ENCODE measurements at regions not wholly inside any gene's neighbourhood (a gene's known extent, or its start where the extent isn't known, plus 50 kb on each side); places are given as distances from the start of the nearest gene placed in this dataset.
"Not testable (repeated sequence)": the region's sequence is repeated elsewhere in the genome, so short reads cannot be mapped to it uniquely, and the experiment has no call there.

- ATAC-seq, result no peak
Measured at GRCh38 chr3:76206346-76206745, 421.0 kb upstream of the ZNF717 start.

DNA sequence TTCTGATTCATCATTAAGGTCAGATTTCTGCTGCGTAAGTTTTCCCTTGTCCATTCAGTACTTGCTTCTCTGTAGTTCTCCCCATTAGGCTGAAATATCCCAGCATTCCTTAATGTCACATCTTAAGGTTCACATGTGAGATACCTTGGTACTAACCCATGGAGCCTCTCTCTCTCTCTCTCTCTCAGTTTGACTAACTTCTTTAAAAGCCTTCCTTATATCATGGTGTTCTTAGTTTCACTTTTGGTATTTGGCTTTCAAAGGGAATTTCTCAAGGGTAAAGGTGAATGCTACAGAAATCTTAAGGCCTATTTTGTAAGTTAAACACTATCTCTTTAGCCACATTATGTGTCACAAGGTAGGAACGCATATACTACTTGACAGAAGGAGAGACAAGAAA, 427.3 kb upstream of the ZNF717 start:
- ATAC-seq, result no peak

GRCh38 chr3:76222201-76222600, 436.9 kb upstream of the ZNF717 start:
- ATAC-seq, result no peak

DNA sequence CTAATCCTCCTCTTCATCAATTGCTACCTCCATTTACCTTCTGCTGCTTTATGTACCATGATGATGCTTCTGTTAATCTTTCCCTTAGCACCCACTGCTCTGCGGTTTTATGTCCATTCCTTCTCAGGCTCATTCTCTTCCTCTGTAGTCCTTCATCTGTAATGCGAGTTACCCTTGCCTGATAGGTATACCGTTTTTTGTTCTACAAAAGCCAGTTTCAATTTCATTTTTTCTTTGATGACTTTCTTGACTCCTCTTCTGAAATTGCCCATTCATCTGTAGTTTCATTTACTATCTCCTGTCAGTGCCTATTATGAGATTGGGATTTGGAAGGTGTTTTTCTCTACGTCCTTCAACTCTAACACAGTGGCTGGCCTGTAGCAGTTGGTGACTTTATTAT, 445.9 kb upstream of the ZNF717 start:
- no peak for ATAC-seq

GRCh38 chr3:76242886-76243753, 457.8 kb upstream of the ZNF717 start:
- ATAC-seq, result no peak

- no peak for ATAC-seq
Measured at GRCh38 chr3:76245073-76245472, 459.7 kb upstream of the ZNF717 start.

- ATAC-seq, result no peak
Measured at GRCh38 chr3:76245622-76246021, 460.3 kb upstream of the ZNF717 start.

GRCh38 chr3:76264496-76264895, 479.1 kb upstream of the ZNF717 start:
- ATAC-seq, result no peak

DNA sequence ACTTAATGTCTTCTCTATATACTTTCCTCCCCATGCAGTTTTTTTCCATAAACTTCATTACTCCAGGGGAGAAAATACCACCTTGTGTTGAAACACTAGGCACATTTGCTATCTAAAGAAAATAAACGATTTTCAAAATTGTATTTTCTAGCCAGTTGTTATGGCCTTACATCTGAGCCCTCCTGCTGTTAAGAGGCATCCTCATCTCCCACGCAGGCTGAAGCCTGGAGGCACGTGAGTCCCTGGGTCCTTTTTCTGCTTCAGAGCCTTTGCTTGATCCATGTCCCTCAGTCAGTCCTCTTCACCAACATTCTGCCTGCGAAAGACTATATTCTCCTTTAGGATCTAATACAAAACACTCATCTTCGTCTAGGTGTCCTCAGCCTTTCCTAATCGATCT, 479.6 kb upstream of the ZNF717 start:
- ATAC-seq, result no peak

- no peak for ATAC-seq
Measured at GRCh38 chr3:76266511-76266910, 481.2 kb upstream of the ZNF717 start.

DNA sequence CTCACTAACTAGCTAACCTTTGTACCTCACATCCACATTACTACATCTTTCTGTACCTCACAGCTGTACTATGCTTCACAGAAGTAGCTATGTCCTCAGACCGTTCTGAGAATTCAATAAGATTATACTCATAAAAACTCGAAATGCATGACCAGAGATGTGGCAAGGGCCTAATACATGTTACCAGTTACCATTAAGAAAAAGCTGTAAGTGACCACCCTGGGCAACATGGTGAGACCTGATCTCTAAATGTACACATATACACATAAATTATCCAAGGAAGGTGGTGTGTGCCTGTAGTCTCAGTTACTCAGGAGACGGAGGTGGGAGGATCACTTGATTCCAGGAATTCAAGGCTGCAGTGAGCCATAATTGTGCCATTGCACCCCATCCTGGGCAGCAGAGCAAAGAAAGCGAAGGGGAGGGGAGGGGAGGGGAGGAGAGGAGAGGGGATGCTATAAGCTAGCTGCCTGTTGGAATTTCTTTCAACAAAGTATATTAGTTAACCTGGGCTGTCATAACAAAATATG, 482.6 kb upstream of the ZNF717 start:
- ATAC-seq, result no peak

DNA sequence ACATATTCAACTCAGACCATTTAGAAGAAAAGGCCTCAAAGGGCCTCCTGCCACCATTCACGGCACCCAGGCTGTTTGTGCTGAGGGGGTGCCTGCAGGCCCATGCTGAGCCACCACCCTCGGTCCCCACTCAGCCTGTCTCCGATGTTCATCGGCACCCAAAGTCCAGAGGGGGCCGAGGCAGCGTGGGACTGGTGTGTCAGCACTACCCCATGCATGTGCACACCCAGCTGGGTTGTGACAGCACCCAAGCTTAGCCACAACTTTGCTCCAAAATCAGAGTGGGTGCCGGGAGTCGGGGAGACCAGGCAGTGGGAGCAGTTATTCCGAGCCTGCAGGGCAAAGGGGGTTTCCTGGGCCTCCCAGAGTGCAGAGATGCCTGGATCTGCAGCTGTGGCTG, 508.5 kb upstream of the ZNF717 start:
- no peak for ATAC-seq

- ATAC-seq, result no peak
Measured at GRCh38 chr3:76300746-76301145, 515.4 kb upstream of the ZNF717 start.

DNA sequence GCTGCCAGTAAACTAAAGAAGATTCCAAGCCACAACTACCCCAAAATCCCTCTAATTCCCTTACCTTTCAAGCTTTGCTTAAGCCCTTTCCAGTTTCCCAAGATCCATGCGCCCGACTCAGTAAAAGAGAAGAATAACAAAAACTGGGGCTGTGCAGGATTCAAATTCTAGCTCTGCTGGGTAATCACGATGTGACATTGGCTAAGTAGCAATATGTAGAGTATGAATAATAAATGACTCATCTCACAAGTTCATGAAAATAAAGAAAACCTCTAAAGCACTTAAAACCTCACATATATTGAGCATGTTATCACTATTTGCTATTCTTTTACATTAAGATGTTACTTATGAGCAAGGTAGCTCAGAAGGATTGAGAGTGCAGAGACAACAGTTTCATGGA, 522.2 kb upstream of the ZNF717 start:
- ATAC-seq, result no peak

- no peak for ATAC-seq
Measured at GRCh38 chr3:76308541-76308940, 523.2 kb upstream of the ZNF717 start.

GRCh38 chr3:76310089-76310488, 524.7 kb upstream of the ZNF717 start:
- no peak for ATAC-seq

DNA sequence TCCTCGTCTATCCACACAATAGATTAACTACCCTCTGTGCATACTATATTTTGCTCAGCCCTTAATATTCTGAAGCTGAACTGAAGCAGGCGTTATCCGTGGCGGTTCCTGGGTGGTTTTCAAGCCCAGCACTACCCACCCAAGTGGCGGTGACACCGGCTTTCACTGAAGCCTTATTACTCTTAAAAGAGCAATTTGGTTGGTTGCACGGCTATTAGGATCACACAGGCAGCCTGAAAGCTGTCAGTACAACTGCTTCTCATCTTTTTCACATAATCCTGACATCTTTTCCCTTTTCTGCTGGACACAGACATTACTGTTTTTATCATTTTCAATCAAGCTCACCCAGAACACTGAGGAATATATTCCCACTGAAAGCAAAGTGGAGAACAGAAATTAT, 525.3 kb upstream of the ZNF717 start:
- ATAC-seq, result no peak

DNA sequence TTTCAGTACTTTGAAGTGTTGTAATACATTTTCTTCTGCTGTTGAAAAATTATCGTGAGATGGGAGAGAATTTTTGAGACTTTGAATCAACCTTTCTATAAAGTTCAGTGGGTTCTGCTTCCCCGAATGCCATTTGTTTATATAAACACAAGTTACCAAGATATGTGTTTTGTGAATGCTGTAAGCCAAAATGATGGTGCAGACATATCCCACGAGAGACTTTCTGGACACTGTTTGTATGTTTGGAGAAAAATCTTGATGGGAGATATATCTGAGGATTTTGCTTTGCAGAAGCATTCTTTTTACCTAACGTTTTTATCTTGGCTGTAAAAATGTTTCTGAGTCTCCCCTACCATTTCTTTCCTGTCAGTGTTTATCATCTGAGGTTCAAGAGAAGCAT, 526.6 kb upstream of the ZNF717 start:
- no peak for ATAC-seq

GRCh38 chr3:76315906-76316305, 530.6 kb upstream of the ZNF717 start:
- not testable (repeated sequence) for ATAC-seq

GRCh38 chr3:76321614-76322013, 536.3 kb upstream of the ZNF717 start:
- ATAC-seq, result no peak

DNA sequence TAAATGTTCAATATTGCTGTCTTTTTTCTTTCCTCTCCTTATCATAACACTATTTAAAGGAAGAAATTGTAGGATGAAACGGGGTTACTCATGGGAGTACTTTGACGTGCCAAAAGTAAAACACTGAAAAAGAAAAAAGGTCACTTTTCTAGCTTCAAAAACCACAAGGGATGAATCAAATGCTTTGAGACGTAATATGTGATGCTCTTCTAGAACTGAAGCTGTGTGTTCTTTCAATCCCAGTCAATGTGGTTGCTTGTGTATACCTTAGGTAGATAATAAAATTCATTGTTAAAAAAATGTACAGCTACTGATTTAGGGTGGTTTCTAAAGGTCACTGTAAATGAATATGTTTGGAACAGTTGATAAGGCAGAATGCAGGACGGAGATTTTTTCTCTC, 538.8 kb upstream of the ZNF717 start:
- no peak for ATAC-seq

GRCh38 chr3:76345878-76346277, 560.5 kb upstream of the ZNF717 start:
- no peak for ATAC-seq

DNA sequence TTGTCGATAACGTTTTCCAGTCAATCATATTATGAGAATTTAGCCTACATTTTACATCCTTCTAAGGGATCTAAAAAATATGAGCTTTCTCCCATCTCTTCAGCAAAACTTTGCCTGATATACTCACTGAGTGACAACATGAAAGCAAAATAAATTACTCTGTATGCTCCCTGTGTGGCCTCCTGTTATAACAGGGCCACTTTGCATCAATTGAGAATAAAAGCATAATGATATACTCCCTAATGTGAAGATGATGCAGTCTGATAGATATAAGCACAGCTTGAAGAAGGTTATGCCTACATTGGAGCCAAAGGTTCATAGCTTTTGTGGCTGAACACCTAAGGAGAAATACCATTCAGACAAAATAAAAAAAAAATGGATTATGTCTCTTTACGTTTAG, 561.3 kb upstream of the ZNF717 start:
- no peak for ATAC-seq

- ATAC-seq, result no peak
Measured at GRCh38 chr3:76349715-76350480, 564.5 kb upstream of the ZNF717 start.
